CD4-positive, alpha-beta T cell (primary cell): ENCODE measurements at regions not wholly inside any gene's neighbourhood (a gene's known extent, or its start where the extent isn't known, plus 50 kb on each side); places are given as distances from the start of the nearest gene placed in this dataset.

Experiments used
- ATAC-seq: fragments of 200-7000 bp; cut with Tn5 transposase; one replicate; pipeline ENCODE4 v1.10.0; 2022; ENCODE audit warnings: mild to moderate bottlenecking; ENCODE audit not compliant: poor library complexity
- CTCF ChIA-PET: fragments of 350-600 bp; sonication (Branson Sonifier 250); formaldehyde crosslinking; loops from one replicate; lab custom pipeline; 2021; ENCODE audit warnings: antibody characterized with exemption, inconsistent platforms; lab: Charles Lee
- POLR2A ChIA-PET: fragments of 350-600 bp; sonication (Branson Sonifier 250); formaldehyde crosslinking; loops from one replicate; lab custom pipeline; 2021; ENCODE audit warnings: antibody characterized with exemption, inconsistent platforms; lab: Charles Lee
- DNase-seq, 14 experiments: peaks; one replicate each; pipeline ENCODE4 v3.0.0-alpha.2; 2013 to 2020; ENCODE audit warnings: mixed read lengths in 2 of 14
- H3K27ac ChIP-seq, 2 donors: one replicate each; pipeline versions ENCODE4 v1.5.1 to v1.7.0; 2013; ENCODE audit warnings: low read length in 2 of 2, low read depth in 1 of 2, mild to moderate bottlenecking in 1 of 2
- H3K27me3 ChIP-seq, 2 experiments: 1 replicate in 1 of 2; 2 replicates in 1 of 2; pipeline versions ENCODE4 v1.6.1 to v1.7.0; 2013; ENCODE audit warnings: low read length in 2 of 2, control low read depth in 1 of 2, mild to moderate bottlenecking in 1 of 2, moderate library complexity in 1 of 2; ENCODE audit not compliant: insufficient read depth in 2 of 2, control insufficient read depth in 1 of 2
- H3K36me3 ChIP-seq: one replicate; pipeline ENCODE4 v1.6.1; 2013; ENCODE audit warnings: low read length, control low read depth; ENCODE audit not compliant: insufficient read depth
- H3K4me1 ChIP-seq: one replicate; pipeline ENCODE4 v1.6.1; 2013; ENCODE audit warnings: low read length, control low read depth; ENCODE audit not compliant: insufficient read depth
- H3K4me3 ChIP-seq: one replicate; pipeline ENCODE4 v1.5.1; 2013; ENCODE audit warnings: mild to moderate bottlenecking, low read length, moderate library complexity
- H3K9me3 ChIP-seq, 2 experiments: 1 replicate in 1 of 2; 2 replicates in 1 of 2; pipeline versions ENCODE4 v1.6.1 to v1.7.0; 2013; ENCODE audit warnings: low read length in 2 of 2, mild to moderate bottlenecking in 2 of 2, control low read depth in 1 of 2, moderate library complexity in 1 of 2; ENCODE audit not compliant: control insufficient read depth in 1 of 2, insufficient read depth in 1 of 2
- H3K27ac Mint-ChIP-seq: one replicate; pipeline ENCODE4 v1.8.0; 2020; ENCODE audit warnings: mixed read lengths
- H3K27me3 Mint-ChIP-seq: one replicate; pipeline ENCODE4 v1.8.0; 2021; ENCODE audit warnings: mixed read lengths
- H3K36me3 Mint-ChIP-seq: one replicate; pipeline ENCODE4 v1.8.0; 2021; ENCODE audit warnings: low read depth, mixed read lengths
- H3K4me1 Mint-ChIP-seq: one replicate; pipeline ENCODE4 v1.8.0; 2021; ENCODE audit warnings: low read depth, mixed read lengths
- H3K4me3 Mint-ChIP-seq: one replicate; pipeline ENCODE4 v1.8.0; 2020; ENCODE audit warnings: mild to moderate bottlenecking, mixed read lengths
- H3K9me3 Mint-ChIP-seq: one replicate; pipeline ENCODE4 v1.8.0; 2020; ENCODE audit warnings: mixed read lengths
- intact Hi-C, 2 experiments: fragments of 100-400 bp; cut with DNase I in 1 of 2; cut with micrococcal nuclease in 1 of 2; formaldehyde crosslinking; loops; one replicate each; pipeline versions ENCODE4 v1.15.1 to v1.9.0; 2023 to 2025; cut with DNase I, micrococcal nuclease
- TF ChIP-seq, protein P1 (sequence below): fragments of 200-600 bp; IDR thresholded peaks from one replicate; pipeline ENCODE4 v1.8.0; 2022; ENCODE audit warnings: antibody characterized with exemption, mild to moderate bottlenecking

DNA sequence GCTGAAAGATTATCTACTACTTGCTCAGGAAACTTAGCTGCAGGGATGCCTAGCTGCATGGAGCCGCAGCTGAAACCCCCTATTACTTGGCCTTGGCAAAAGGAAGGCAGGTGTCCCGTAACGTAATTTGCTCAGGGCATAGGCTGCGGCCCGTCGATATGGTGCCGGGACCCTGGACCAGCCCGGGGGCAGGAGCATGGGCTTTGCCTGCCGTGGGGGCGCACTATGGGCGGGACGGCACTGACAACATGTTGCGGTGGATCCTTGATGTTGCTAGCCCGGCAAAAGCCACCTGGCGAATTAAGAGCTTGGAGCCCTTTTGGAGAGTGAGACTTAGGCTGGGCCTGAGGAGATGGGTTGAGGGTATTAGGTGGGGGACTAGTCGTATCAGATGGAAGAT is 1551.2 kb downstream of the AACS start:
- Mint-ChIP-seq H3K36me3 (no peaks in the 10 kb centered on the region), H3K9me3 (peaks cover 14% of the 10 kb centered on the region), H3K4me1 (no peaks in the 10 kb centered on the region), H3K4me3 (no peak overlapping the region), H3K27ac (no peak overlapping the region), H3K27me3 (no peaks in the 10 kb centered on the region)
- peaks cover 10 to 23% of the 10 kb centered on the region in 2 experiments for H3K9me3 ChIP-seq
- H3K27ac ChIP-seq: no peak overlapping the region
- TF ChIP-seq, protein P1, sequence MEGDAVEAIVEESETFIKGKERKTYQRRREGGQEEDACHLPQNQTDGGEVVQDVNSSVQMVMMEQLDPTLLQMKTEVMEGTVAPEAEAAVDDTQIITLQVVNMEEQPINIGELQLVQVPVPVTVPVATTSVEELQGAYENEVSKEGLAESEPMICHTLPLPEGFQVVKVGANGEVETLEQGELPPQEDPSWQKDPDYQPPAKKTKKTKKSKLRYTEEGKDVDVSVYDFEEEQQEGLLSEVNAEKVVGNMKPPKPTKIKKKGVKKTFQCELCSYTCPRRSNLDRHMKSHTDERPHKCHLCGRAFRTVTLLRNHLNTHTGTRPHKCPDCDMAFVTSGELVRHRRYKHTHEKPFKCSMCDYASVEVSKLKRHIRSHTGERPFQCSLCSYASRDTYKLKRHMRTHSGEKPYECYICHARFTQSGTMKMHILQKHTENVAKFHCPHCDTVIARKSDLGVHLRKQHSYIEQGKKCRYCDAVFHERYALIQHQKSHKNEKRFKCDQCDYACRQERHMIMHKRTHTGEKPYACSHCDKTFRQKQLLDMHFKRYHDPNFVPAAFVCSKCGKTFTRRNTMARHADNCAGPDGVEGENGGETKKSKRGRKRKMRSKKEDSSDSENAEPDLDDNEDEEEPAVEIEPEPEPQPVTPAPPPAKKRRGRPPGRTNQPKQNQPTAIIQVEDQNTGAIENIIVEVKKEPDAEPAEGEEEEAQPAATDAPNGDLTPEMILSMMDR: no peak
- H3K36me3 ChIP-seq: no peaks in the 10 kb centered on the region
- CTCF ChIA-PET: no interaction called here
- DNase-seq (no peak), ATAC-seq (no peak)
- no peaks in the 10 kb centered on the region for H3K4me1 ChIP-seq
- no peak overlapping the region for H3K4me3 ChIP-seq
- intact Hi-C loops: no loop called here
- H3K27me3 ChIP-seq: no peaks in the 10 kb centered on the region
- POLR2A ChIA-PET: no interaction called here

DNA sequence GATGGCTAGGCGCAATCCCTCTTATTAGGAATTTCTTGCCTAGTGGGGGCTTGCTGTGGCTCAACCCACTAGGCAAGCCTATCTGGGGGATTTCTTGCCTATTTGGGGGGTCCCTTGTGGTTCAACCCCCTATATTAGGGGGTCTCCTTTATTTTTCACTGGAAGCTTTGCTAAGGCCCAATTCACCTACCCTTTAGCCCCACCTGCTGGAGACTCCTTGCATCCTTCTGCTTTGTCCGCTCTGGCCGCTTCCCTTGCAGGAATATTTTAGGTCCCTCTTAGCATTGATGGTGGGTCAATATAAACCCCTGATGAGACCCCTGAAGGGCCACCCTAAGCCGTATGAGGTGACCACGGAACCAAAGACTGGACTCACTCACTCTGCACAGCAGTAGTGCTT is 1552.1 kb downstream of the AACS start:
- no peak overlapping the region for H3K4me3 Mint-ChIP-seq
- Histone ChIP-seq H3K27ac (no peak overlapping the region), H3K27me3 (no peaks in the 10 kb centered on the region), H3K9me3 (peaks cover 10 to 23% of the 10 kb centered on the region in 2 experiments), H3K4me1 (no peaks in the 10 kb centered on the region), H3K4me3 (no peak overlapping the region), H3K36me3 (no peaks in the 10 kb centered on the region)
- H3K36me3 Mint-ChIP-seq: no peaks in the 10 kb centered on the region
- ChIA-PET CTCF (no interaction called here), POLR2A (no interaction called here)
- no peak overlapping the region for H3K27ac Mint-ChIP-seq
- no peaks in the 10 kb centered on the region for H3K27me3 Mint-ChIP-seq
- no peaks in the 10 kb centered on the region for H3K4me1 Mint-ChIP-seq
- TF ChIP-seq, protein P1: no peak
- peaks cover 10% of the 10 kb centered on the region for H3K9me3 Mint-ChIP-seq
- ATAC-seq: no peak
- DNase-seq: no peak
- intact Hi-C loops: no loop called here

DNA sequence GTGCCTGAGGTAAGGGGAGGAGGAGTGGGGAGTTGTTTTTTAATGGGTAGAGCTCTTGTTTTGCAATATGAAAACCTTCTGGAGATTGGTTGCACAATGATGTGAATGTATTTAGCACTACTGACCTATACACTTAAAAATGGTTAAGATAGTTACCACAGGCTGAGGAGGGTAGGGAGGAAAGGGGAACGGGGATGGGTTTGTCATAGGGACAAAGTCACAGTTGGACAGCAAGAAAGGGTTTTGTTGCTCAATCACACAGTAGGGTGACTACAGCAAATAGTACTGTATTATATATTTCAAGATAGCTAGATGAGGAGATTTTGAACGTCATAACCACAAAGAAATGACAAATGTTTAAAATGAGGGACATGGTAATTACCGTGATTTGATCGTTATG is 1562.4 kb downstream of the AACS start:
- no peaks in the 10 kb centered on the region for H3K4me1 ChIP-seq
- DNase-seq (no peak), ATAC-seq (no peak)
- H3K27me3 ChIP-seq: no peaks in the 10 kb centered on the region
- no peak overlapping the region for H3K27ac ChIP-seq
- no peaks in the 10 kb centered on the region for H3K36me3 Mint-ChIP-seq
- H3K9me3 Mint-ChIP-seq: peaks cover 5% of the 10 kb centered on the region
- TF ChIP-seq, protein P1: no peak
- intact Hi-C loops: loop anchor here in 1 of 2 experiments (10.0 kb wide), 1 partner anchor 53 kb away; no protein-coding TSS in a partner anchor
- no peak overlapping the region for H3K27ac Mint-ChIP-seq
- ChIA-PET CTCF (no interaction called here), POLR2A (no interaction called here)
- no peak overlapping the region for H3K4me3 Mint-ChIP-seq
- no peaks in the 10 kb centered on the region for H3K9me3 ChIP-seq
- no peaks in the 10 kb centered on the region for H3K4me1 Mint-ChIP-seq
- no peaks in the 10 kb centered on the region for H3K27me3 Mint-ChIP-seq
- H3K4me3 ChIP-seq: no peak overlapping the region
- no peaks in the 10 kb centered on the region for H3K36me3 ChIP-seq
